Activated naive CD4-positive, alpha-beta T cell treated with anti-CD3 and anti-CD28 coated beads, Interleukin-2, amount 50 U/mL, for 72 hours (primary cell): ENCODE measurements at regions not wholly inside any gene's neighbourhood (a gene's known extent, or its start where the extent isn't known, plus 50 kb on each side); places are given as distances from the start of the nearest gene placed in this dataset.

Source experiments
- ATAC-seq, 2 donors: fragments of 150-1000 bp; cut with Tn5 transposase; 2 replicates each; pipeline ENCODE4 v1.10.0; 2021; ENCODE audit warnings: mild to moderate bottlenecking in 2 of 2, moderate library complexity in 2 of 2
- DNase-seq, 2 donors: peaks; one replicate each; pipeline ENCODE4 v3.0.0; 2021 to 2022; ENCODE audit warnings: low spot score in 2 of 2
- H3K27ac Mint-ChIP-seq, 2 donors: one replicate each; pipeline ENCODE4 v1.8.0; 2022; ENCODE audit warnings: mild to moderate bottlenecking in 2 of 2, mixed read lengths in 2 of 2
- H3K36me3 Mint-ChIP-seq, 2 donors: one replicate each; pipeline ENCODE4 v1.8.0; 2022; ENCODE audit warnings: mixed read lengths in 2 of 2
- H3K9me3 Mint-ChIP-seq, 2 donors: one replicate each; pipeline ENCODE4 v1.8.0; 2022; ENCODE audit warnings: mixed read lengths in 2 of 2

GRCh38 chr2:177075254-177075653, 137.3 kb upstream of the HNRNPA3 start:
- Mint-ChIP-seq H3K27ac (no peak overlapping the region), H3K9me3 (peaks cover 0 to 4% of the 10 kb centered on the region in 2 donors), H3K36me3 (no peaks in the 10 kb centered on the region)
- DNase-seq: no peak
- no peak for ATAC-seq

DNA sequence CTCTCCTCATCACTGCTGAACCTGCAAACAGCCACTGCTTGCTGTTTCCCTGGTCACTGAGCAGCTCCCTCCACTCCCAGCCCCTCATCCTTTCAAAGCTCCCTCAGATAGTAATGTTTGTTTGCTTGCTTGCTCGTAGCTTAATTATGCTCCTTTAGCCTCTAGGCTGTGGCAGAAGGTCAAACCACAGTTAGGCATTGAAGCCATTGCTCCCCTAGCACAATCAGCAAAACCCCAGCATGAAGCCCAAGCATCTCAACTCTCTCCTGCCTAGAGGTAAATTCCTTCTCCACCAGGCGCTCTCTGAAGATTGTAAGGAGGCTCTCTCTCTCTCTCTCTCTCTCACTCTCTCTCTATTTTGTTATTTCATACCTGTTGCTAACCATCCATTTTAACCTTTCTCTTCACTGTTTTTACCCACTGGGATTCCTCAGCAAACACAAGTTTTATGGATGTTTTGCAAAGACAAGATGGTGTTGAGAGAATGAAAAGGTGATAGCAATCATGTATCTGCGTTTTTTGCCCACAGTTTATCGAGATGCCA, 135.9 kb upstream of the HNRNPA3 start:
- no peak overlapping the region for H3K27ac Mint-ChIP-seq
- H3K36me3 Mint-ChIP-seq: no peaks in the 10 kb centered on the region
- H3K9me3 Mint-ChIP-seq: no peaks in the 10 kb centered on the region
- no peak for ATAC-seq
- DNase-seq: no peak

DNA sequence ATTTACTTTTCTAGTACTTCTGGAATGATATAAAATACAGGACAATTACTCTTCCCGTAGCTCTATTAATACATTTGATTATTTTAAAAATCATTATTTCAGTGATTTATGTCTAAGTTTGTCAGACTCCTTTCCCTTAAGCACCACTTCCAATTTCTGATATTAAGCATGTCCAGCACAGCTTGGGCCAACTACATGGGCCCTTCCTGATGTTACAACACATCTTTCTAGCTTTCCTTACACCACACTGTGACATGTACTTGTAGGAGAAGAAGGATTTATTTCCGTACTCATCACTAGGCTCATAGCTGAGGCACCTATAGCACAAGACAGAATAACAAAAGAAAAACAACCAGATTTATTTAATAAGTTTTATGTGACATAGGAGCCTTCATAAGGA, 134.8 kb upstream of the HNRNPA3 start:
- Mint-ChIP-seq H3K27ac (no peak overlapping the region), H3K9me3 (no peaks in the 10 kb centered on the region), H3K36me3 (no peaks in the 10 kb centered on the region)
- ATAC-seq (no peak), DNase-seq (no peak)

GRCh38 chr2:177078416-177078815, 134.2 kb upstream of the HNRNPA3 start:
- H3K36me3 Mint-ChIP-seq: no peaks in the 10 kb centered on the region
- no peak for ATAC-seq

GRCh38 chr2:177078855-177079254, 133.7 kb upstream of the HNRNPA3 start:
- no peaks in the 10 kb centered on the region for H3K36me3 Mint-ChIP-seq
- ATAC-seq: no peak

More at GRCh38 chr2:177078416-177078815, 134.2 kb upstream of the HNRNPA3 start:
- no peak for DNase-seq
- no peak overlapping the region for H3K27ac Mint-ChIP-seq
- no peaks in the 10 kb centered on the region for H3K9me3 Mint-ChIP-seq

GRCh38 chr2:177080746-177081284, 131.8 kb upstream of the HNRNPA3 start:
- Mint-ChIP-seq H3K9me3 (no peaks in the 10 kb centered on the region), H3K36me3 (no peaks in the 10 kb centered on the region), H3K27ac (no peak overlapping the region)
- DNase-seq (no peak), ATAC-seq (no peak)

More at GRCh38 chr2:177078855-177079254, 133.7 kb upstream of the HNRNPA3 start:
- Mint-ChIP-seq H3K27ac (no peak overlapping the region), H3K9me3 (no peaks in the 10 kb centered on the region)
- DNase-seq: no peak

- no peaks in the 10 kb centered on the region for H3K36me3 Mint-ChIP-seq
- DNase-seq (no peak), ATAC-seq (no peak)
- no peak overlapping the region for H3K27ac Mint-ChIP-seq
- no peaks in the 10 kb centered on the region for H3K9me3 Mint-ChIP-seq
These were observed 128.0 kb upstream of the HNRNPA3 start for GRCh38 chr2:177084607-177085006.

DNA sequence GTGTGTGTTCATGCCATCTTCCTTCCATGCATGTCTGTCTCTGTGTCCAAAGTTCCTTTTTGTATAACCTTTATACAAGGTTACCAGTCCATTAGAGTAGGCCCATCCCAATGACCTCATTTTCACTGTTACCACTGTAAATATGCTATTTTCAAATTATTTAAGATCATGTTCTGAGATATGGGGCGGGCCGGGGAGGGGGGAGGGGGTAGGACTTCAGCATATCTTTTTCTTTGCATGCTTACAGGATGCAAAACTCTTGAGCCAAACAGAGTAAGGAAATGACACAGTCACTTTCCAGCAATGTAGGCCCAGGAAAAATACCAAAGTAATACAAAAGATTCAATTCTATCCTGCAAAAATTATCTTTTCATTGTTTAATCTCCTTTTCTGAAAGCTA, 124.1 kb upstream of the HNRNPA3 start:
- H3K36me3 Mint-ChIP-seq: no peaks in the 10 kb centered on the region
- ATAC-seq: no peak
- no peaks in the 10 kb centered on the region for H3K9me3 Mint-ChIP-seq
- H3K27ac Mint-ChIP-seq: no peak overlapping the region
- DNase-seq: no peak

- H3K27ac Mint-ChIP-seq: no peak overlapping the region
- no peaks in the 10 kb centered on the region for H3K36me3 Mint-ChIP-seq
- no peak for ATAC-seq
- DNase-seq: no peak
- no peaks in the 10 kb centered on the region for H3K9me3 Mint-ChIP-seq
These were observed 121.6 kb upstream of the HNRNPA3 start for GRCh38 chr2:177090967-177091366.

DNA sequence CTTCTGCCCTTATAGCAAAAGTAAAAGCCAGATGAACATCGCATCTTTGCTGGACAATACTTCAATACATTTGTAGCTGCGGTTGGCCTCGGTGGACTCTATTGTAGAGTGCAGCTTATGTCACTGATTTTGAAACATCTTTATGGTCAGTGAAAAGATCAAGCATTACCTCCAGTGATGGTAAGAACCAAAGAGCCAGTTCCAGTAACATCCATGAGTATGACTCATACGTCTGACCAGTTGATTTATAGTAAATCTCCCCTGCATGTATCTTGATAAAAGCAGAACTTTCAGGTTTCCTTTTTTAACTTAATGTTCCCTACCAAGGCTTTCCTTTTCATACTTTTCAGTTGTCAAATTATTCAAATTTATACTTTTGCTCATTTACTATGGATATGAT, 119.2 kb upstream of the HNRNPA3 start:
- no peaks in the 10 kb centered on the region for H3K9me3 Mint-ChIP-seq
- ATAC-seq (peak in 1 of 2 donors; percentile 53), DNase-seq (no peak)
- no peak overlapping the region for H3K27ac Mint-ChIP-seq
- no peaks in the 10 kb centered on the region for H3K36me3 Mint-ChIP-seq

DNA sequence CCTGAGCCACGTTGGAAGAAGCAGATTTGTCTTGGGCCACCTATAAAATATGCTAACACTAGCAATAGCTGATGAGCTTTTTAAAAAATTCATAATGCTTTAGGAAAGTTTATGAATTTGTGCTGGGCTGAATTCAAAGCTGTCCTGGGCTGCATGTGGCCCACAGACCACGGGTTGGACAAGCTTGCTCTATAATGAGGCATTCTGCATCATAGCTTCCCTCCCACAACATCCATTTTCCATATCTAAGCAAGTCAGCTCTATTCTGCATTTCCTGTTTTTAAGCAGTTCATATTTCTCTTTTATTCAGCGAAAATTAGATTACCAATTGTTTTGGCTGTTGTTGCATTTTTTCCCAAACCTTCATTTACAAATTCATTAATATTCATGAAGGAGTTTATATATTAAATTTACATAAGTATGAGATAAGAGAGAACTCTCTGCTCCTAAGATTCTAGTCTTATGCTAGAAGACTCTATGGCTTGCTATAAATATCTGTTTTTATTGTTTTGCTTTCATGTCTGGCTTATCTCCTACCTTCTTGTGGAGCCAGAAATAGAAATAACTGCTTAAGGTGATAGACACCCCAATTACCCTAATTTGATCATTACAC, 114.5 kb upstream of the HNRNPA3 start:
- H3K36me3 Mint-ChIP-seq: no peaks in the 10 kb centered on the region
- no peaks in the 10 kb centered on the region for H3K9me3 Mint-ChIP-seq
- DNase-seq (no peak), ATAC-seq (no peak)
- H3K27ac Mint-ChIP-seq: no peak overlapping the region

DNA sequence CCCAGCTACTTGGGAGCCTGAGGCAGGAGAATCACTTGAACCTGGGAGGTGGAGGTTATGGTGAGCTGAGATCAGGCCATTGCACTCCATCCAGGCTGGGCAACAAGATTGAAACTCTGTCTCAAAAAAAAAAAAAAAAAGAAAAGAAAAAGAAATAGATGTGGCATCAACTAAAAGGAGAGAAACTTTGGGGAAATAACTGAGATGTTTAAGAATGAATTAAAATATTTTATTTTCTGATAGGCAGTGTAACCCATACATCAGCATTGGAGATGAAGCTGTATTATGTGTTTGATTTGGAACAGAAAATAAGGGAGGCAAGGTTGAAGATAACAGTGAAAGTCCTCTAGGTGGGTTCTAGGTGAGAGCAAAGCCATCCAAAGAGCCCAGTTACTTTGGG, 110.7 kb upstream of the HNRNPA3 start:
- H3K36me3 Mint-ChIP-seq: no peaks in the 10 kb centered on the region
- ATAC-seq (no peak), DNase-seq (no peak)
- peak overlapping the region in 1 of 2 donors; percentile 46 for H3K27ac Mint-ChIP-seq
- H3K9me3 Mint-ChIP-seq: no peaks in the 10 kb centered on the region

GRCh38 chr2:177106212-177106611, 106.4 kb upstream of the HNRNPA3 start:
- no peak overlapping the region for H3K27ac Mint-ChIP-seq
- no peaks in the 10 kb centered on the region for H3K36me3 Mint-ChIP-seq
- no peaks in the 10 kb centered on the region for H3K9me3 Mint-ChIP-seq
- DNase-seq: no peak
- ATAC-seq: no peak

GRCh38 chr2:177108890-177109289, 103.7 kb upstream of the HNRNPA3 start:
- ATAC-seq (no peak), DNase-seq (no peak)
- Mint-ChIP-seq H3K36me3 (no peaks in the 10 kb centered on the region), H3K27ac (no peak overlapping the region), H3K9me3 (no peaks in the 10 kb centered on the region)

- Mint-ChIP-seq H3K27ac (no peak overlapping the region), H3K36me3 (no peaks in the 10 kb centered on the region), H3K9me3 (no peaks in the 10 kb centered on the region)
- no peak for ATAC-seq
- no peak for DNase-seq
These were observed 97.9 kb upstream of the HNRNPA3 start for GRCh38 chr2:177114712-177115111.

DNA sequence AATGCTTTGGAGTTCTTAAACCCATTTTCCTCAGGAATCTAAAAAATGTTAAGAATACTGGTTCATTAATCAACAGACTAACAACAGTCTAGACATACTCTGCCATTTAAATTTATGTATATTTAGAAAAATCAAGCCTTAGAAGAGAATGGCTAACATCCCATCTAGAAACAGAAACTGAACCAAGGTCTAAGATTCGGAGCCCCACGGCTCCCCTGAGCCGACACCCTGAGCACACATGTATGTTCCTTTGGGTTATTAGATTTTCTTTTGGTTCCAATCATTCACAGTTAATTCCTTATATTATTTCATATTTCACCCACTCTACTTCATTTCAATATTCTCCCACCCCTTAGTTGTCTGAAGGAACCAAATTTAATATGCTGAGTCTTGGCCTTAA, 94.8 kb upstream of the HNRNPA3 start:
- Mint-ChIP-seq H3K36me3 (no peaks in the 10 kb centered on the region), H3K9me3 (no peaks in the 10 kb centered on the region), H3K27ac (no peak overlapping the region)
- ATAC-seq (no peak), DNase-seq (no peak)

GRCh38 chr2:177118636-177119035, 94.0 kb upstream of the HNRNPA3 start:
- ATAC-seq: no peak
- no peak for DNase-seq
- Mint-ChIP-seq H3K9me3 (no peaks in the 10 kb centered on the region), H3K36me3 (no peaks in the 10 kb centered on the region), H3K27ac (no peak overlapping the region)

- H3K27ac Mint-ChIP-seq: no peak overlapping the region
- no peaks in the 10 kb centered on the region for H3K9me3 Mint-ChIP-seq
- H3K36me3 Mint-ChIP-seq: no peaks in the 10 kb centered on the region
- DNase-seq (no peak), ATAC-seq (no peak)
These were observed 93.5 kb upstream of the HNRNPA3 start for GRCh38 chr2:177119099-177119498.
